ENCODE measurements at regions not wholly inside any gene's neighbourhood (a gene's known extent, or its start where the extent isn't known, plus 50 kb on each side); places are given as distances from the start of the nearest gene placed in this dataset.

DNA sequence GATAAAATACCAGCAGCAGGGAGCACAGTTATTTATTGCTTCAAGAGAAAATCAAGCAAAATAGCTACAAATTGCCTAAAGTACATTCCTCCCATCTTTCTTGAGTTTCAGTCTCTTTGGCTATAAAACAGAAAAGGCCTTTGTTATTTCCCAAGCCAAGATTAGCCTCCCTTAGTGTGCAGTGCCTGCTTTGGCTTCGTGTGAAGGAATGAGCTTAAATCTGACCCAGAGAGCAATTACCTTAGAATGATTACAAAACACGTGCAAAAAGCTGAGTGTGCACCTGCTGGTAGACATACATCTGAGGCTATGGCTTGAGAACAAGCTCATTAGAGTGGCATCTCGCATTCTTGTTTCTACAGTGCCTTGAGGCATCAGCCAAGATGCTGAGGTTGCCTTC lies 250.8 kb downstream of the C4orf33 start:
- TF ChIP-seq GATA2 (IDR thresholded peaks at IDR 0.05; ENCODE audit: low read depth, low read length) (no peak), GATA3 (IDR thresholded peaks at IDR 0.05; ENCODE audit: low read depth, low read length) (no peak)

GRCh38 chr4:129350834-129351721 lies 255.1 kb downstream of the C4orf33 start:
- TF ChIP-seq GATA3 (IDR thresholded peaks at IDR 0.05; ENCODE audit: low read depth, low read length), result no peak
- no peak for TF ChIP-seq GATA2 (IDR thresholded peaks at IDR 0.05; ENCODE audit: low read depth, low read length)

GRCh38 chr4:129352480-129352879 lies 256.5 kb downstream of the C4orf33 start:
- TF ChIP-seq GATA2 (IDR thresholded peaks at IDR 0.05; ENCODE audit: low read depth, low read length), result no peak
- TF ChIP-seq GATA3 (IDR thresholded peaks at IDR 0.05; ENCODE audit: low read depth, low read length), result no peak

DNA sequence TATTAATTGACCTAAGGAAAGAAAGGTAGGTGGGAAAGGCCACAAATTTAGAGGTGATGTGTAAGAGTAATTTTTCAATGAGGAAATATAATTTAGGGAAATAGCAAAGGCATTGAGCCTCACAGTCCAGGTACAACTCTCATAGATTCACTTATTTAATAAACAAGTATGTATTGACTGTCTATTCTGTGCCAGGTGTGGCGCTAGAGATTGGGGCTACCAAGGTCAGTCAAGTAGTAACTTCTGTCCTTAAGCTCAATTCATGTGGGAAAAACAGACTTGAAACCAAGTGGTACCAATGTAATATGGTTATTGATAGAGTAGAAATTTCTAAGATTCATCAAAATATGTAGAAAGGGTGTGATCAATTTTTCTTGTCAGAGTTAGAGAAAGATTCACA lies 257.5 kb downstream of the C4orf33 start:
- TF ChIP-seq GATA3 (IDR thresholded peaks at IDR 0.05; ENCODE audit: low read depth, low read length) (no peak), GATA2 (IDR thresholded peaks at IDR 0.05; ENCODE audit: low read depth, low read length) (no peak)

DNA sequence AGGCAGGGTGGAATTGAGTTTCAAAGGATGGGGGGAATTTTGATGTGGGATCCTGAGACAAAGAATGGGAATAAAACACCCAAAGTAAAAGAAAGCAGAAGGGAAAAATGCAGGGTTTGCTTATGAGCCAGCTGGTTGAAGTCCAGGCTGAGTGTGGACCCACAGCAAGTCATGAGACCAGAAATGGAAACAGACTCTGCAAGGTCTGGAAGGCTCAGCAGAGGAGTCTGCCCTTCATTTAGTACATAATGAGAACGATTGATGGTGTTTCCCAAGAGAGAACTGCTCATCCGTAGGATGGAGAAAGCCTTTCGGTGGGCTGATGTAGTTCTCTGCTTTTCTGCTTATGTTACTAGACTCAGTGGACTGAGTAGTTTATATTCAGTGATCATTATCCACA lies 259.1 kb downstream of the C4orf33 start:
- no peak for TF ChIP-seq GATA2 (IDR thresholded peaks at IDR 0.05; ENCODE audit: low read depth, low read length)
- TF ChIP-seq GATA3 (IDR thresholded peaks at IDR 0.05; ENCODE audit: low read depth, low read length), result no peak

GRCh38 chr4:129355516-129355915 lies 259.6 kb downstream of the C4orf33 start:
- TF ChIP-seq GATA3 (IDR thresholded peaks at IDR 0.05; ENCODE audit: low read depth, low read length) (no peak), GATA2 (IDR thresholded peaks at IDR 0.05; ENCODE audit: low read depth, low read length) (no peak)

- TF ChIP-seq GATA2 (IDR thresholded peaks at IDR 0.05; ENCODE audit: low read depth, low read length) (no peak), GATA3 (IDR thresholded peaks at IDR 0.05; ENCODE audit: low read depth, low read length) (no peak)
These were observed 262.6 kb downstream of the C4orf33 start for GRCh38 chr4:129358571-129358970.

DNA sequence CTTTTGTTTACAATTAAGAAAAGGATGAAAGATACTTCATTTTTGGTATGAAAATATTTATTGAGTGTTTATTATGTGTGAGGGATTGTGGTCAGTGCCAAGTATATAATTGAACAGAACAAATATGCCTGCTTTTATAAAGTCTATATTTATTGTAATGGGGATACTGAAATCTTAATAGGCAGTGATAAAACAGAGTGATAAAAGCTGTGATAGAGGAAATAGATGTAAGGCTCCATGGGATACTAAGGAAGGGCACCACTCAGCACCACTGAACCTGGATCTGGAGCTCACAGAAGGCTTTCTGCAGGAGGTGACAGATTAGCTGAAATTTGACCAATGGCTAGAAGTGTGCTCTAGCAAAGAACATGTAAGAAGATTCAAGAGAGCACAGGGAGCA lies 263.5 kb downstream of the C4orf33 start:
- TF ChIP-seq GATA3 (IDR thresholded peaks at IDR 0.05; ENCODE audit: low read depth, low read length) (no peak), GATA2 (IDR thresholded peaks at IDR 0.05; ENCODE audit: low read depth, low read length) (no peak)

GRCh38 chr4:129362691-129363274 lies 266.8 kb downstream of the C4orf33 start:
- no peak for TF ChIP-seq GATA3 (IDR thresholded peaks at IDR 0.05; ENCODE audit: low read depth, low read length)
- no peak for TF ChIP-seq GATA2 (IDR thresholded peaks at IDR 0.05; ENCODE audit: low read depth, low read length)

GRCh38 chr4:129364747-129365452 lies 268.9 kb downstream of the C4orf33 start:
- TF ChIP-seq GATA3 (IDR thresholded peaks at IDR 0.05; ENCODE audit: low read depth, low read length) (no peak), GATA2 (IDR thresholded peaks at IDR 0.05; ENCODE audit: low read depth, low read length) (no peak)

- TF ChIP-seq GATA2 (IDR thresholded peaks at IDR 0.05; ENCODE audit: low read depth, low read length), result no peak
- no peak for TF ChIP-seq GATA3 (IDR thresholded peaks at IDR 0.05; ENCODE audit: low read depth, low read length)
These were observed 273.5 kb downstream of the C4orf33 start for GRCh38 chr4:129369361-129370010.

DNA sequence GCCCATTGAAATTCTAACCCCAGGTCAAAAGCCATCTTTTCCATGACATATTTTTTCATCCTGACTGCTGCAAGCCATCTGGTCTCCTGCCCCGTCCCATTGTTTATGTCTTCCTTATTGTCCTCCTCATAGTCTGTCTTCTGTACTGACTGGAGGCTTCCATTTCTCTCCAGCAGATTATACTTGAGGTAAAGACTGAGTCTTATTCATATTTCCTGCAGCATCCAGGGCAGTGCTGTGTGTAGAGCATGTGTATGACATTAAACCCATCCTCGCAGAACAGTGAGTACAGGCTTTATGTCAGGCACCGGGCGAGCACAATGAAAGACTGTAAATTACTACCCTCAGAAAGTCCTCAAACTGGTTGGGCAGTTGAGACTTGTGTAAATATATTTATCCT lies 275.1 kb downstream of the C4orf33 start:
- no peak for TF ChIP-seq GATA3 (IDR thresholded peaks at IDR 0.05; ENCODE audit: low read depth, low read length)
- no peak for TF ChIP-seq GATA2 (IDR thresholded peaks at IDR 0.05; ENCODE audit: low read depth, low read length)

DNA sequence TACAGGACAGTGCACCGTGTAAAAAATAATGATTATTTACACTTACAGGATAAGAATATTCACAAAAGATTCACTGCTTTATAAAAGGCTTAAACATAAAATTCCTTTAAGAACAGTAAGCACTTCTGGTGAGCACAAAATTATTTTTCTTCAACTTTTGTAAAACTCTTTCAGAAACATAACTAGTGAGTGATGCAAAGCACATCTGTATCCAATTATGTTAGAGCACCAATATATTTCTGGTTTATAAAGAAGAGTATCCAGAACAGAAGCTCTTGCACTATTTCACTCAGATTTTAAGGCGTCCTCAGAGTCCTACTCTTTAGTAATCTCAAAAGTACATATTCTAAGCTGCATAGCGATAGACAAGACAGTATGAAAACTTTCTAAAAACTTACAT lies 276.0 kb downstream of the C4orf33 start:
- no peak for TF ChIP-seq GATA3 (IDR thresholded peaks at IDR 0.05; ENCODE audit: low read depth, low read length)
- no peak for TF ChIP-seq GATA2 (IDR thresholded peaks at IDR 0.05; ENCODE audit: low read depth, low read length)
